ENCODE measurements at regions not wholly inside any gene's neighbourhood (a gene's known extent, or its start where the extent isn't known, plus 50 kb on each side); places are given as distances from the start of the nearest gene placed in this dataset.
"Not testable (repeated sequence)": the region's sequence is repeated elsewhere in the genome, so short reads cannot be mapped to it uniquely, and the experiment has no call there.

- TF ChIP-seq MLX (CRISPR knock-in tag; IDR thresholded peaks at IDR 0.05) (no peak), ZNF232 (CRISPR knock-in tag; IDR thresholded peaks at IDR 0.05) (no peak), GTF2I (CRISPR knock-in tag; conservative IDR thresholded peaks at IDR 0.05) (no peak), NR3C1 (CRISPR knock-in tag; conservative IDR thresholded peaks at IDR 0.05; ENCODE audit: low read depth) (no peak), E2F5 (CRISPR knock-in tag; IDR thresholded peaks at IDR 0.05) (no peak), CREB1 (CRISPR knock-in tag; IDR thresholded peaks at IDR 0.05) (no peak)
- peaks cover 19% of the 10 kb centered on the region for H3K4me1 Mint-ChIP-seq
- 0 out of 2 replicates have a peak, but pooled peaks cover 4% of the 10 kb centered on the region for H3K9me3 Mint-ChIP-seq
Observed at GRCh38 chr9:120306088-120306487, 273.9 kb downstream of the CDK5RAP2 start.

GRCh38 chr9:120304896-120305295 is 275.1 kb downstream of the CDK5RAP2 start:
- peaks cover 19% of the 10 kb centered on the region for H3K4me1 Mint-ChIP-seq
- POLR2A ChIA-PET; H3K27ac Mint-ChIP-seq; H3K27me3 Mint-ChIP-seq (ENCODE audit: low read depth); ATAC-seq; CTCF ChIA-PET; H3K36me3 Mint-ChIP-seq; DNase-seq (ENCODE audit: low spot score); H3K9me3 Mint-ChIP-seq; H3K4me3 Mint-ChIP-seq: not testable (repeated sequence)

More at GRCh38 chr9:120306088-120306487, 273.9 kb downstream of the CDK5RAP2 start:
- CTCF ChIA-PET: no interaction called here
- ATAC-seq: no peak
- POLR2A ChIA-PET: no interaction called here
- H3K4me3 Mint-ChIP-seq: no peak overlapping the region
- no peak for DNase-seq (ENCODE audit: low spot score)
- no peaks in the 10 kb centered on the region for H3K36me3 Mint-ChIP-seq
- H3K27me3 Mint-ChIP-seq (ENCODE audit: low read depth): peaks cover 8% of the 10 kb centered on the region
- H3K27ac Mint-ChIP-seq: no peak overlapping the region

- POLR2A ChIA-PET: no interaction called here
- H3K4me1 Mint-ChIP-seq: peaks cover 12% of the 10 kb centered on the region
- peaks cover 8% of the 10 kb centered on the region for H3K27me3 Mint-ChIP-seq (ENCODE audit: low read depth)
- ATAC-seq: no peak
- TF ChIP-seq ZNF425 (CRISPR knock-in tag; conservative IDR thresholded peaks at IDR 0.05) (no peak), ZNF396 (CRISPR knock-in tag; IDR thresholded peaks at IDR 0.05; ENCODE audit: borderline replicate concordance) (no peak), RELA (CRISPR knock-in tag; IDR thresholded peaks at IDR 0.05; ENCODE audit: borderline replicate concordance) (no peak), NFYB (CRISPR knock-in tag; conservative IDR thresholded peaks at IDR 0.05; ENCODE audit: low read depth) (no peak), NR1H2 (CRISPR knock-in tag; IDR thresholded peaks at IDR 0.05) (no peak), PREB (CRISPR knock-in tag; IDR thresholded peaks at IDR 0.05; ENCODE audit: borderline replicate concordance) (no peak), JAZF1 (CRISPR knock-in tag; IDR thresholded peaks at IDR 0.05) (no peak), FOXJ3 (CRISPR knock-in tag; IDR thresholded peaks at IDR 0.05; ENCODE audit: borderline replicate concordance) (no peak), MXD4 (CRISPR knock-in tag; IDR thresholded peaks at IDR 0.05; ENCODE audit: borderline replicate concordance) (no peak), ZSCAN18 (CRISPR knock-in tag; IDR thresholded peaks at IDR 0.05) (no peak), MYBL2 (CRISPR knock-in tag; IDR thresholded peaks at IDR 0.05) (no peak), MLX (CRISPR knock-in tag; IDR thresholded peaks at IDR 0.05) (no peak), CTCF (IDR thresholded peaks at IDR 0.05) (no peak), GTF2I (CRISPR knock-in tag; conservative IDR thresholded peaks at IDR 0.05) (no peak), USF1 (CRISPR knock-in tag; IDR thresholded peaks at IDR 0.05) (no peak), FOXP4 (CRISPR knock-in tag; IDR thresholded peaks at IDR 0.05) (no peak)
- no peak for DNase-seq (ENCODE audit: low spot score)
- H3K9me3 Mint-ChIP-seq: 0 out of 2 replicates have a peak, but pooled peaks cover 4% of the 10 kb centered on the region
- H3K27ac Mint-ChIP-seq: no peak overlapping the region
- no peak overlapping the region for H3K4me3 Mint-ChIP-seq
- CTCF ChIA-PET: no interaction called here
- H3K36me3 Mint-ChIP-seq: no peaks in the 10 kb centered on the region
Observed at GRCh38 chr9:120303519-120303918, 276.4 kb downstream of the CDK5RAP2 start.
